Upper lobe of left lung (tissue), 4 donors: ENCODE measurements at regions not wholly inside any gene's neighbourhood (a gene's known extent, or its start where the extent isn't known, plus 50 kb on each side); places are given as distances from the start of the nearest gene placed in this dataset.

ENCODE experiments used
- CTCF ChIP-seq, 6 experiments: fragments of 450-650 bp in 4 of 6; fragments of 200-600 bp in 2 of 6; sonication (generic) in 2 of 6; IDR thresholded peaks; one replicate each; pipeline ENCODE4 v1.5.1; 2016 to 2019; ENCODE audit warnings: antibody characterized with exemption in 6 of 6
- EP300 ChIP-seq, 4 donors: sonication (generic); formaldehyde crosslinking; IDR thresholded peaks; one replicate each; pipeline ENCODE4 v1.5.1; 2017; ENCODE audit warnings: antibody characterized with exemption in 4 of 4, control low read depth in 2 of 4
- POLR2A ChIP-seq, 4 donors: fragments of 450-650 bp; IDR thresholded peaks; one replicate each; pipeline ENCODE4 v1.5.1; 2016 to 2017; ENCODE audit warnings: antibody characterized with exemption in 4 of 4, mild to moderate bottlenecking in 2 of 4
- POLR2AphosphoS5 ChIP-seq, 2 donors: sonication (generic); formaldehyde crosslinking; IDR thresholded peaks; one replicate each; pipeline ENCODE4 v1.5.1; 2017; ENCODE audit warnings: antibody characterized with exemption in 2 of 2

DNA sequence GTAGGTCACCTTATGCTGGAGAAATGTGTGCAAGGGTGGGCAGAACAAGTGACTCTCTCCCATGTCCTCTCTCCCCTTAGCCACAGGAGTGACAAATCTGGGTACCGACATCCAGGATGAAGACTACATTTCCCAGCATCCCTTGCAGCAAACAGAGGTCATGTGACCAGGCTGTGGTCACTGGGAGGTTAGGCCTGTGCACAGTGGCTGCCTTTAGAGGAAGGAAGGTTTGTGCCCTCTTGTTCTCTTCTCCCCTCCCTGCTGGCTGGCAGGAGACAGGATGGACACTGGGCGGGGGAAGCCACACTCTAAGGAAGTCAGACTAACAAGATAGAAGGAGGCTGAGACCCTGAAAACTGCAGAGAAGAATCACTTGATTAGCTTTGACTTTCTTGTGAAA lies 360.2 kb downstream of the PREX1 start:
- TF ChIP-seq CTCF (IDR thresholded peaks at IDR 0.05) (no peak), POLR2AphosphoS5 (IDR thresholded peaks at IDR 0.05) (no peak), POLR2A (IDR thresholded peaks at IDR 0.05) (no peak), EP300 (IDR thresholded peaks at IDR 0.05) (no peak)
